Testis (tissue), 2 donors: ENCODE measurements at regions not wholly inside any gene's neighbourhood (a gene's known extent, or its start where the extent isn't known, plus 50 kb on each side); places are given as distances from the start of the nearest gene placed in this dataset.

Experiments
- CTCF ChIP-seq, 3 experiments: fragments of 450-650 bp in 2 of 3; fragments of 200-600 bp in 1 of 3; sonication (generic) in 1 of 3; IDR thresholded peaks; one replicate each; pipeline ENCODE4 v1.5.1; 2016 to 2019; ENCODE audit warnings: antibody characterized with exemption in 3 of 3, mild to moderate bottlenecking in 2 of 3, moderate library complexity in 1 of 3
- POLR2A ChIP-seq: fragments of 450-650 bp; IDR thresholded peaks from one replicate; pipeline ENCODE4 v1.6.1; 2017; ENCODE audit warnings: antibody characterized with exemption, mild to moderate bottlenecking, moderate library complexity

GRCh38 chr5:92659246-92659645, 921.8 kb downstream of the NR2F1-AS1 start:
- TF ChIP-seq POLR2A (no peak), CTCF (IDR thresholded peaks at IDR 0.05) (no peak)
